ENCODE measurements at regions not wholly inside any gene's neighbourhood (a gene's known extent, or its start where the extent isn't known, plus 50 kb on each side); places are given as distances from the start of the nearest gene placed in this dataset.

DNA sequence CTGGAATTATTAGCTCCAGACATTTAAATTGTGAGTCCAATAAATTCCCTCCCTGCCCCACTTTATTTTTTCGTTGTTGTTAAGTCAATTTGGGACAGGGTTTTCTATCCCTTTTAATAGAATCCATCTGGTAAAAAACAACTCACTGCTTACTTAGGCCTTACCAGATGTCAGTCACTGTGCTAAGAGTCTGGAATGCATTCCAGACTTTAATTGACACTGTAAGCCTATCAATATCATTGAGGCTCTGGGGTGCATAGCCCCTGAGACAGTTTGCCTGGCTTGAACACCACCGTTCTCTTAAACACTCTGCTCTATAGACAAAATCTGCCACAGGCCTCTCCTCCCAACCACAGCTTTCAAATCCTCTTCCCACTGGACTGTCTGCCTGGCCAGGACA lies 175.9 kb downstream of the NSG2 start:
- DNase-seq (ENCODE audit: extremely low read depth, low read depth) = no peak

DNA sequence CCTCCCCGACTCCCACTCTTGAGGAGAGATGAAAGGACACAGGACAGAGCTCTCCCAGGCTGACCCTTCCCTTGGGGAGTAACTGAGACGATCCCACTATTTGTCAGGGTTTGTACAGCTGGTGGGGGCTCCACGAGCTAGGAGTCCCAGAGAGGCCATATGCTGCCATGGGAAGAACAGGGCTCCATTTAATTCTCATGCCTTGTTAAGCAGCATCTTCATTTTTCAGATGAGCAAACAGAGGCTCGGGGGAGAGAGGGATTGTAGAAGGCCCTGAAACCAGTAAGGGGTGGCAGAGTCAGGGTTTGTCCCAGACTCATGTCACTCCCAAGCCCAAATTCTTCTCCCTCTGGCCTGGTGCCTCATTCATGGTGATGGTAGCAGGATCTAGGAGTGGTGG lies 176.4 kb downstream of the NSG2 start:
- no peak for DNase-seq (ENCODE audit: extremely low read depth, low read depth)
- TF ChIP-seq, protein P1, sequence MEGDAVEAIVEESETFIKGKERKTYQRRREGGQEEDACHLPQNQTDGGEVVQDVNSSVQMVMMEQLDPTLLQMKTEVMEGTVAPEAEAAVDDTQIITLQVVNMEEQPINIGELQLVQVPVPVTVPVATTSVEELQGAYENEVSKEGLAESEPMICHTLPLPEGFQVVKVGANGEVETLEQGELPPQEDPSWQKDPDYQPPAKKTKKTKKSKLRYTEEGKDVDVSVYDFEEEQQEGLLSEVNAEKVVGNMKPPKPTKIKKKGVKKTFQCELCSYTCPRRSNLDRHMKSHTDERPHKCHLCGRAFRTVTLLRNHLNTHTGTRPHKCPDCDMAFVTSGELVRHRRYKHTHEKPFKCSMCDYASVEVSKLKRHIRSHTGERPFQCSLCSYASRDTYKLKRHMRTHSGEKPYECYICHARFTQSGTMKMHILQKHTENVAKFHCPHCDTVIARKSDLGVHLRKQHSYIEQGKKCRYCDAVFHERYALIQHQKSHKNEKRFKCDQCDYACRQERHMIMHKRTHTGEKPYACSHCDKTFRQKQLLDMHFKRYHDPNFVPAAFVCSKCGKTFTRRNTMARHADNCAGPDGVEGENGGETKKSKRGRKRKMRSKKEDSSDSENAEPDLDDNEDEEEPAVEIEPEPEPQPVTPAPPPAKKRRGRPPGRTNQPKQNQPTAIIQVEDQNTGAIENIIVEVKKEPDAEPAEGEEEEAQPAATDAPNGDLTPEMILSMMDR (IDR thresholded peaks at IDR 0.05; ENCODE audit: low read depth, low read length) = no peak

More for the DNA sequence above, 175.9 kb downstream of the NSG2 start:
- TF ChIP-seq, protein P1 (IDR thresholded peaks at IDR 0.05; ENCODE audit: low read depth, low read length) = no peak

DNA sequence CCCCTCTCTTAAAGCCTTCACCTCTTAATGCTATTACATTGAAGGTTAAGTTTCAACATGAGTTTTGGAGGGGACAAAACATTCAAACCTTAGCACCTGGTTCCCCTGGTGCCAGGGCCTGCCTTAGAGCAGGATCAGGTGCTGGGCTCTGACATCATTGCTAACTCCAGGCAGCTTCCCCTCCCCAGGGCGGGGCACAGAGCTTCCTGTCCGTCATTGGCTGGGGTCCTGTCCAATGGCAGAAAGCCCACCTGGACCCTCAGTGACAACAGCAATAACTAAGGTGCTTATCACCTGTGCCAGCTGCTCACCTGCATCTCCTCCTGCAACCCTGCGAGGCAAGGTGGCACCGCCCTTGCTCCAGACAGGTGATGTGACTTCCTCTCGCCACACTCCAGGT lies 177.4 kb downstream of the NSG2 start:
- TF ChIP-seq, protein P1 (IDR thresholded peaks at IDR 0.05; ENCODE audit: low read depth, low read length) = no peak
- DNase-seq (ENCODE audit: extremely low read depth, low read depth) = no peak

DNA sequence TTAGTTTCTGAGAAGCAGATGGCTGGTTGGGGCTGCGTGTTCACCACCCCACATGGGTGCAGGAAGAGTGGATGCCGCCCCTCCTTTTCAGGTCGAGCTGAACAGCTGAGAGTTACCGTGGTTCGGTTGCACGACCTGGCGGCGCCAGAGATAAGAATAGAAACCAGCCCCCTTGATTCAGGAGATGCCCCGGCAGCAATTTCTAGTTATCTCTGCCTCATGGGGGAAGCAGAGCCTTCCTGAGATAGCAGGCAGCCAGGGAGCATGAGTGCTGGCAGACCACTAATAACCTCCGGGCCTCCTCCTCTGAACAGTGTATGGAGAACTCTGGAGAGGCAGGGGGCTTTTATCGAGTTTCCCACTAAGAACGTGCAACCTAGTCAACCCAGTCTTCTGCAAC lies 177.8 kb downstream of the NSG2 start:
- TF ChIP-seq, protein P1 (IDR thresholded peaks at IDR 0.05; ENCODE audit: low read depth, low read length) = no peak
- no peak for DNase-seq (ENCODE audit: extremely low read depth, low read depth)

DNA sequence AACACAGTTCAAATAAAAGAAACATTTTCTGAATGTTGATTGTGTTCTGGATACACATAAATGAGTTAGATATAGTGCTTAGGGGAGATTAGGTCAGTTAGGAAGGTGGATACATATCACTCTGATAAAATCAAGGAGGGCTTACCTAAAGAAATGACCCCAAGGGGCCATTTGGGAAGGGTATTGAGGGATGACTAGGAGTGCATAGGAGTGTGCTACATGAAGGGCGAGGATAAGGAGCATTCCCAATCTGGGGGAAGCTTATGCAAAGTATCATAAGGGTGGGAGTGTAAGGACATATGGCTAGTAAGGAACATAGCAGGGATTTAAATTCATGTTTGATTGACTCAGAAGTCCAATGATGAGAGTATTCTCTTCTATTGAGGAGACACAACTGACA lies 183.6 kb downstream of the NSG2 start:
- DNase-seq (ENCODE audit: extremely low read depth, low read depth) = no peak
- TF ChIP-seq, protein P1 (IDR thresholded peaks at IDR 0.05; ENCODE audit: low read depth, low read length) = no peak

DNA sequence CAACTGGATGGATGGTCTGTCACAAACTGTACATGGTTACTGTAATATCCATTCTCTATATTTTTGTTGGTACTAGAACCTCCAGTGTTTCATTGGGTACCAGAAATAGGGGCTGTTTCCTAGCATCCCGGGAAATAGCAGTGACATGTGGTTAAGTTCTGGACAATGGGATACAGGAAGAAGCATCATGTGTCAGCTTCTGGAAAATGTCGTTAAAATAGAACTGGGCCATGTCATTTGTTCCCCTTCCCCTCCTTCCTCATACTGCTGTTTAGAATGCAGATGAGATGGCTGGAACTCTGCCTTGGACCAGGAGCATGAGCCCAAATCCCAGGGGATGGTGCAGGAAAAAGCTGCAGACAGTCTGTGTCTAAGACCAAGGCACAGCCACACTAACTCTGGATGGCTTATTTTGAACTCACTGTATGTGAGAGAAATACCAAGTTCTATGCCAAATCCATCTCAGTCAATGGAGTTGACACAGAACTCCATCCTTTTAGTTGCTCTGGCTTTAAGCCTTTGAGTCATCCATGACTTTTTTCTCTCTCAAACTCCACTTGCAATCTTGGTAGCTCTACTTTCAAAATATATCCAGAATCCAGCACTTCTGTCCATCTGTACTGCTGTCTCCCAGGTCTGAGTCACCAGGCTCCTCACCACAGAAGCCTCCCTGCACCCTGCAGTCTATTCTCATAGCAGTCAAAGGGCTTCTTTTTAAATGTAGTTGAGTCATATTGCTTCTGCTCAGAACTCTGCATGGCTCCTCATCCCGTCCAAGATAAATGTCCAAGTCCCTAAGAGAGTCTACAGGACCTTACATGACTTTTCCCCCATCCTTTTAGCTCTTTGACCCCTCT lies 184.2 kb downstream of the NSG2 start:
- TF ChIP-seq, protein P1 (IDR thresholded peaks at IDR 0.05; ENCODE audit: low read depth, low read length) = no peak
- DNase-seq (ENCODE audit: extremely low read depth, low read depth) = no peak

DNA sequence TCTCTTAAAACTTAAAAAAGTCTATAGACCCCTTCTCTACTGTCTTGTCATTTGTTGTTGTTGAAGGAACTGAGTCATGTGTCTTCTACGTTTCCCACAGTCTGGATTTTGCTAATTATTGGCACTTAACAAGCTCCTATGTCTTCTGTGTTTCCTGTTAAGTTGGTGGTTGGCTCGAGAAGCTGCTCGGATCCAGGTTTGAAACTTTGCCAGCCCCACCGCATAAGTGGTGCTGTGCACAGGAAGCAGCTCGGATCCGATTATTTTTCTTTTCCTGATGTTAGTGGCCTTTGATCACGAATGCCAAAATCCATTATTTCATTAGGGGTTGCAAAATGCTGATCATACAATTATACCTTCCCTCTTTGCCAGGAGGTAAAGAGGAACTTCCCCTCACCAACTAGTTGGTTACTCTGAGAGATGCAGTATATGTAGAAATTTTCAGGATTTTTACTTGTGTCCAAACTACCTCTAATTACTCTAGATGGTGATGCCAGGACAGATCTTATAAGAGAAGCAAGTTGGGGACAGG lies 186.5 kb downstream of the NSG2 start:
- TF ChIP-seq, protein P1 (IDR thresholded peaks at IDR 0.05; ENCODE audit: low read depth, low read length) = no peak
- no peak for DNase-seq (ENCODE audit: extremely low read depth, low read depth)

All from AG09319 (cell line).